Keratinocyte (primary cell): ENCODE measurements at regions not wholly inside any gene's neighbourhood (a gene's known extent, or its start where the extent isn't known, plus 50 kb on each side); places are given as distances from the start of the nearest gene placed in this dataset.

Experiments used
- EZH2 ChIP-seq: IDR thresholded peaks from one replicate; pipeline ENCODE4 v1.6.1; 2012; ENCODE audit warnings: inconsistent platforms, mild to moderate bottlenecking, low read length, moderate library complexity
- TF ChIP-seq, protein P1 (sequence below), 3 experiments: IDR thresholded peaks in 1 of 3; conservative IDR thresholded peaks in 1 of 3; optimal IDR thresholded peaks in 1 of 3; 2 replicates in 2 of 3; 3 replicates in 1 of 3; pipeline versions ENCODE3 to v1.5.1; 2011; ENCODE audit warnings: low read length in 3 of 3, mild to moderate bottlenecking in 3 of 3, moderate library complexity in 2 of 3, control low read depth in 1 of 3, inconsistent platforms in 1 of 3; ENCODE audit not compliant: insufficient read depth in 2 of 3; ENCODE audit errors: extremely low read depth in 1 of 3

DNA sequence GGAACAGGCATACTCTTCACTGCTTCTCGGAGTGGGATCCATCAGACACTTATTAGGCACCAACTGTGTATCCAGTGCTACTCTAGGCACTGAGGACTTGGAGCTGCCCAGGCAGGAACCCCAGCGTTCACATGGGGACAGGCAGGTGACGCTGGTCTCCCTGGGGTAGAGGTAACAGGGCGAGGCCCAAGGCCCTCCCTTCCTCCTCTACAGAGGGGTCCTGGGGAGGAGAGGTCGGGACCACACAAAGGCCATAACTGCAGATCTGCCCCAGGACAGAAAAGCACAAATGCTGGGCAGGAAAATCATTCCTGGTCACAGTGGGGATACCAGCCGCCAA is 262.2 kb downstream of the BRD1 start:
- TF ChIP-seq, protein P1, sequence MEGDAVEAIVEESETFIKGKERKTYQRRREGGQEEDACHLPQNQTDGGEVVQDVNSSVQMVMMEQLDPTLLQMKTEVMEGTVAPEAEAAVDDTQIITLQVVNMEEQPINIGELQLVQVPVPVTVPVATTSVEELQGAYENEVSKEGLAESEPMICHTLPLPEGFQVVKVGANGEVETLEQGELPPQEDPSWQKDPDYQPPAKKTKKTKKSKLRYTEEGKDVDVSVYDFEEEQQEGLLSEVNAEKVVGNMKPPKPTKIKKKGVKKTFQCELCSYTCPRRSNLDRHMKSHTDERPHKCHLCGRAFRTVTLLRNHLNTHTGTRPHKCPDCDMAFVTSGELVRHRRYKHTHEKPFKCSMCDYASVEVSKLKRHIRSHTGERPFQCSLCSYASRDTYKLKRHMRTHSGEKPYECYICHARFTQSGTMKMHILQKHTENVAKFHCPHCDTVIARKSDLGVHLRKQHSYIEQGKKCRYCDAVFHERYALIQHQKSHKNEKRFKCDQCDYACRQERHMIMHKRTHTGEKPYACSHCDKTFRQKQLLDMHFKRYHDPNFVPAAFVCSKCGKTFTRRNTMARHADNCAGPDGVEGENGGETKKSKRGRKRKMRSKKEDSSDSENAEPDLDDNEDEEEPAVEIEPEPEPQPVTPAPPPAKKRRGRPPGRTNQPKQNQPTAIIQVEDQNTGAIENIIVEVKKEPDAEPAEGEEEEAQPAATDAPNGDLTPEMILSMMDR (optimal IDR thresholded peaks at IDR 0.05 in 1 of 3, IDR thresholded peaks at IDR 0.05 in 1 of 3, conservative IDR thresholded peaks at IDR 0.05 in 1 of 3; ENCODE audit: extremely low read depth in 1 of 3, insufficient read depth in 2 of 3, low read length in 3 of 3), result no peak
- no peak for TF ChIP-seq EZH2
